GM18517 (cell line): ENCODE measurements at regions not wholly inside any gene's neighbourhood (a gene's known extent, or its start where the extent isn't known, plus 50 kb on each side); places are given as distances from the start of the nearest gene placed in this dataset.
"Not testable (repeated sequence)": the region's sequence is repeated elsewhere in the genome, so short reads cannot be mapped to it uniquely, and the experiment has no call there.

Experiments used
- ATAC-seq: cut with Tn5 transposase; IDR thresholded peaks from one replicate; pipeline ENCODE4 v1.9.1; 2021; ENCODE audit warnings: mild to moderate bottlenecking, moderate library complexity; ENCODE audit not compliant: unreplicated experiment

- ATAC-seq, result no peak
Measured at GRCh38 chr1:118828038-118828437, 160.1 kb downstream of the TBX15 start.

GRCh38 chr1:118827636-118828035 lies 160.5 kb downstream of the TBX15 start:
- no peak for ATAC-seq

GRCh38 chr1:118827207-118827606 lies 160.9 kb downstream of the TBX15 start:
- no peak for ATAC-seq

GRCh38 chr1:118826669-118827068 lies 161.5 kb downstream of the TBX15 start:
- no peak for ATAC-seq

- no peak for ATAC-seq
Measured at GRCh38 chr1:118825619-118826018, 162.5 kb downstream of the TBX15 start.

- ATAC-seq, result no peak
Measured at GRCh38 chr1:118821801-118822200, 166.3 kb downstream of the TBX15 start.

- ATAC-seq, result no peak
Measured at GRCh38 chr1:118820864-118821263, 167.3 kb downstream of the TBX15 start.

GRCh38 chr1:118815909-118816308 lies 172.2 kb downstream of the TBX15 start:
- no peak for ATAC-seq

- ATAC-seq, result no peak
Measured at GRCh38 chr1:118812555-118812954, 175.6 kb downstream of the TBX15 start.

GRCh38 chr1:118811156-118811555 lies 177.0 kb downstream of the TBX15 start:
- no peak for ATAC-seq

GRCh38 chr1:118809586-118809985 lies 178.6 kb downstream of the TBX15 start:
- ATAC-seq, result no peak

GRCh38 chr1:118803128-118803527 lies 185.0 kb downstream of the TBX15 start:
- not testable (repeated sequence) for ATAC-seq

GRCh38 chr1:118791094-118791691 lies 196.9 kb downstream of the TBX15 start:
- no peak for ATAC-seq

GRCh38 chr1:118788463-118788862 lies 199.7 kb downstream of the TBX15 start:
- no peak for ATAC-seq

- no peak for ATAC-seq
Measured at GRCh38 chr1:118786454-118787155, 201.5 kb downstream of the TBX15 start.

- ATAC-seq, result no peak
Measured at GRCh38 chr1:118785246-118785645, 202.9 kb downstream of the TBX15 start.

- ATAC-seq, result no peak
Measured at GRCh38 chr1:118783095-118783758, 204.9 kb downstream of the TBX15 start.

GRCh38 chr1:118773656-118774055 lies 214.5 kb downstream of the TBX15 start:
- no peak for ATAC-seq

GRCh38 chr1:118767971-118768370 lies 220.2 kb downstream of the TBX15 start:
- ATAC-seq, result no peak

- ATAC-seq, result no peak
Measured at GRCh38 chr1:118753976-118754375, 234.2 kb downstream of the TBX15 start.

GRCh38 chr1:118751166-118751565 lies 237.0 kb downstream of the TBX15 start:
- ATAC-seq, result no peak

- ATAC-seq, result no peak
Measured at GRCh38 chr1:118744420-118744819, 243.7 kb downstream of the TBX15 start.
